HepG2 (cell line): ENCODE measurements at regions not wholly inside any gene's neighbourhood (a gene's known extent, or its start where the extent isn't known, plus 50 kb on each side); places are given as distances from the start of the nearest gene placed in this dataset.

ENCODE experiments used
- ATAC-seq: fragments of 200-7000 bp; cut with Tn5 transposase; 3 replicates; pipeline ENCODE4 v1.9.1; 2020; ENCODE audit warnings: mild to moderate bottlenecking, moderate library complexity
- BruUV-seq: library from RNA; stranded (reverse); fragments of 400-500 nt; replicated peaks from 2 replicates; lab custom pipeline; 2021; lab: Mats Ljungman, UMichigan
- CTCF ChIA-PET: fragments of 300-600 bp; formaldehyde crosslinking; extraction: SDS; loops from one replicate; lab custom pipeline; 2021; ENCODE audit warnings: low total read pairs, inconsistent platforms, low intra/inter-chr PET ratio; lab: Yijun Ruan, JAX
- POLR2A ChIA-PET: fragments of 350-600 bp; sonication (Branson Sonifier 250); formaldehyde crosslinking; loops from one replicate; lab custom pipeline; 2020; ENCODE audit warnings: antibody characterized with exemption, inconsistent platforms; lab: Yijun Ruan, JAX
- DNase-seq: peaks from one replicate; pipeline ENCODE4 v3.0.0-alpha.2; 2015; ENCODE audit warnings: low spot score
- FAIRE-seq: peaks from 3 replicates; lab custom pipeline; 2011; peaks lifted over from hg19 to GRCh38; lab: Jason Lieb, UNC
- H2AFZ ChIP-seq: one replicate; pipeline ENCODE4 v1.6.1; 2011; ENCODE audit warnings: low read length, inconsistent platforms
- H3K27ac ChIP-seq: fragments of 300-600 bp; 3 replicates; pipeline ENCODE4 v1.8.0; 2011; ENCODE audit warnings: mixed run types, mild to moderate bottlenecking, mixed read lengths, low read length, inconsistent platforms; ENCODE audit not compliant: insufficient read depth; ENCODE audit errors: extremely low read length
- H3K27me3 ChIP-seq, 2 experiments: fragments of 200-600 bp in 1 of 2; 2 replicates in 1 of 2; 3 replicates in 1 of 2; pipeline versions ENCODE4 v1.6.0 to v1.8.0; 2011; ENCODE audit warnings: low read length in 2 of 2, mild to moderate bottlenecking in 2 of 2, moderate library complexity in 2 of 2, inconsistent platforms in 1 of 2; ENCODE audit not compliant: insufficient read depth in 2 of 2, control insufficient read depth in 1 of 2
- H3K36me3 ChIP-seq, 2 experiments: fragments of 200-600 bp in 1 of 2; replicated peaks in 1 of 2; 2 replicates in 1 of 2; 3 replicates in 1 of 2; pipeline versions ENCODE4 v1.5.1 to v1.8.0; 2011; ENCODE audit warnings: low read length in 2 of 2, inconsistent platforms in 1 of 2; ENCODE audit not compliant: insufficient read depth in 2 of 2, control insufficient read depth in 1 of 2
- H3K4me1 ChIP-seq: 2 replicates; pipeline ENCODE4 v1.5.1; 2012; ENCODE audit warnings: low read length, inconsistent platforms; ENCODE audit not compliant: insufficient read depth
- H3K4me2 ChIP-seq: 2 replicates; pipeline ENCODE4 v1.6.0; 2011; ENCODE audit warnings: low read depth, low read length, inconsistent platforms
- H3K4me3 ChIP-seq, 3 experiments: fragments of 200-600 bp in 1 of 3; sonication (generic), shearing (Covaris generic) in 1 of 3; replicated peaks in 1 of 3; 2 replicates each; pipeline ENCODE4 v1.5.1; 2011 to 2016; ENCODE audit warnings: low read length in 3 of 3, inconsistent platforms in 2 of 3, low read depth in 2 of 3, mild to moderate bottlenecking in 2 of 3, control low read depth in 1 of 3, mixed read lengths in 1 of 3; ENCODE audit not compliant: insufficient read depth in 1 of 3
- H3K79me2 ChIP-seq: one replicate; pipeline ENCODE4 v1.6.1; 2011; ENCODE audit warnings: low read length, inconsistent platforms; ENCODE audit not compliant: insufficient read depth
- H3K9ac ChIP-seq: 2 replicates; pipeline ENCODE4 v1.6.0; 2011; ENCODE audit warnings: mild to moderate bottlenecking, low read depth, low read length, inconsistent platforms; ENCODE audit not compliant: insufficient read depth
- H3K9me3 ChIP-seq: 2 replicates; pipeline ENCODE4 v1.5.1; 2012; ENCODE audit warnings: mild to moderate bottlenecking, low read length
- H4K20me1 ChIP-seq: 2 replicates; pipeline ENCODE4 v1.6.0; 2011; ENCODE audit warnings: inconsistent platforms, mild to moderate bottlenecking, low read length, moderate library complexity; ENCODE audit not compliant: insufficient read depth
- AHR ChIP-seq: IDR thresholded peaks from 2 replicates; pipeline ENCODE4 v1.6.1; 2018; ENCODE audit warnings: missing genetic modification reagents, missing compliant biosample characterization
- ATF7-NPFF ChIP-seq: sonication (generic); formaldehyde crosslinking; IDR thresholded peaks from 2 replicates; pipeline ENCODE4 v1.8.1; 2023; ENCODE audit warnings: mild to moderate bottlenecking, low read depth, missing genetic modification reagents, moderate library complexity
- MAFF ChIP-seq: IDR thresholded peaks from 2 replicates; pipeline ENCODE4 v1.6.1; 2011; ENCODE audit warnings: low read depth, low read length, improper control_type of control experiment
- MYNN ChIP-seq: sonication (generic); formaldehyde crosslinking; IDR thresholded peaks from 2 replicates; pipeline ENCODE4 v1.4.0; 2020; ENCODE audit warnings: mild to moderate bottlenecking, low read depth, missing genetic modification reagents
- RARA ChIP-seq: IDR thresholded peaks from 2 replicates; pipeline ENCODE4 v1.6.1; 2016; ENCODE audit warnings: missing genetic modification reagents, missing compliant biosample characterization
- SMAD9 ChIP-seq: sonication (generic); formaldehyde crosslinking; IDR thresholded peaks from 2 replicates; pipeline ENCODE4 v1.5.1; 2020; ENCODE audit warnings: mild to moderate bottlenecking, missing genetic modification reagents
- STAT6 ChIP-seq: sonication (generic); formaldehyde crosslinking; IDR thresholded peaks from 2 replicates; pipeline ENCODE4 v1.4.0; 2020; ENCODE audit warnings: missing genetic modification reagents, mild to moderate bottlenecking, borderline replicate concordance
- ZHX1 ChIP-seq: sonication (generic); formaldehyde crosslinking; IDR thresholded peaks from 2 replicates; pipeline ENCODE4 v1.8.1; 2022; ENCODE audit warnings: low read depth, mild to moderate bottlenecking, missing genetic modification reagents
- ZNF30 ChIP-seq: sonication (generic); formaldehyde crosslinking; IDR thresholded peaks from 2 replicates; pipeline ENCODE4 v1.5.0; 2020; ENCODE audit warnings: mild to moderate bottlenecking, missing genetic modification reagents
- ZNF343 ChIP-seq: sonication (generic); formaldehyde crosslinking; IDR thresholded peaks from 2 replicates; pipeline ENCODE4 v1.4.0; 2020; ENCODE audit warnings: mild to moderate bottlenecking, missing genetic modification reagents
- ZNF552 ChIP-seq: sonication (generic); formaldehyde crosslinking; IDR thresholded peaks from 2 replicates; pipeline ENCODE4 v1.9.0; 2022; ENCODE audit warnings: missing genetic modification reagents, mild to moderate bottlenecking, borderline replicate concordance
- ZNF670 ChIP-seq: sonication (generic); formaldehyde crosslinking; IDR thresholded peaks from 2 replicates; pipeline ENCODE4 v1.8.0; 2022; ENCODE audit warnings: mild to moderate bottlenecking, missing genetic modification reagents, borderline replicate concordance
- WGBS: methylation state at CpG from one replicate; pipeline ENCODE4 v1.1.6; 2017; ENCODE audit warnings: low lambda C conversion rate; 5-methylcytosine and 5-hydroxymethylcytosine counted together
- in situ Hi-C: cut with HindIII; loops from 2 replicates; pipeline ENCODE4 v1.10.0; 2017; ENCODE audit warnings: low pct_unique_long_range_greater_than_20kb; ENCODE audit not compliant: extremely low pct_ligation_motif_present
- intact Hi-C: fragments of 100-400 bp; cut with micrococcal nuclease; formaldehyde crosslinking; loops from one replicate; pipeline ENCODE4 v1.10.0; 2022; ENCODE audit not compliant: unreplicated experiment
- TF ChIP-seq, protein P1 (sequence below): IDR thresholded peaks from 2 replicates; pipeline ENCODE4 v1.6.1; 2016; ENCODE audit warnings: low read depth, borderline replicate concordance
- TF ChIP-seq, protein P2 (sequence below): sonication (generic); formaldehyde crosslinking; conservative IDR thresholded peaks from 2 replicates; pipeline ENCODE4 v1.4.0; 2020; ENCODE audit warnings: missing genetic modification reagents
- TF ChIP-seq, protein P3 (sequence below): fragments of 450-650 bp; IDR thresholded peaks from 2 replicates; pipeline ENCODE4 v1.6.1; 2016

GRCh38 chr2:30331038-30331437 lies 99.7 kb downstream of the LBH start:
- FAIRE-seq = peak; percentile 68
- no peak for TF ChIP-seq RARA (CRISPR knock-in tag)
- no peak for TF ChIP-seq SMAD9 (CRISPR knock-in tag)
- no peak for TF ChIP-seq ATF7-NPFF (CRISPR knock-in tag)
- TF ChIP-seq ZNF30 (CRISPR knock-in tag) = no peak
- no peak for TF ChIP-seq ZNF343
- no peak for TF ChIP-seq MYNN (CRISPR knock-in tag)
- no peak for TF ChIP-seq ZHX1 (CRISPR knock-in tag)
- no peak for TF ChIP-seq ZNF552
- TF ChIP-seq MAFF = no peak
- TF ChIP-seq ZNF670 (CRISPR knock-in tag) = no peak
- TF ChIP-seq, protein P1, sequence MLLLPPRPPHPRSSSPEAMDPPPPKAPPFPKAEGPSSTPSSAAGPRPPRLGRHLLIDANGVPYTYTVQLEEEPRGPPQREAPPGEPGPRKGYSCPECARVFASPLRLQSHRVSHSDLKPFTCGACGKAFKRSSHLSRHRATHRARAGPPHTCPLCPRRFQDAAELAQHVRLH (CRISPR knock-in tag) = no peak
- no peak for TF ChIP-seq STAT6
- TF ChIP-seq AHR (CRISPR knock-in tag) = no peak
- TF ChIP-seq, protein P2, sequence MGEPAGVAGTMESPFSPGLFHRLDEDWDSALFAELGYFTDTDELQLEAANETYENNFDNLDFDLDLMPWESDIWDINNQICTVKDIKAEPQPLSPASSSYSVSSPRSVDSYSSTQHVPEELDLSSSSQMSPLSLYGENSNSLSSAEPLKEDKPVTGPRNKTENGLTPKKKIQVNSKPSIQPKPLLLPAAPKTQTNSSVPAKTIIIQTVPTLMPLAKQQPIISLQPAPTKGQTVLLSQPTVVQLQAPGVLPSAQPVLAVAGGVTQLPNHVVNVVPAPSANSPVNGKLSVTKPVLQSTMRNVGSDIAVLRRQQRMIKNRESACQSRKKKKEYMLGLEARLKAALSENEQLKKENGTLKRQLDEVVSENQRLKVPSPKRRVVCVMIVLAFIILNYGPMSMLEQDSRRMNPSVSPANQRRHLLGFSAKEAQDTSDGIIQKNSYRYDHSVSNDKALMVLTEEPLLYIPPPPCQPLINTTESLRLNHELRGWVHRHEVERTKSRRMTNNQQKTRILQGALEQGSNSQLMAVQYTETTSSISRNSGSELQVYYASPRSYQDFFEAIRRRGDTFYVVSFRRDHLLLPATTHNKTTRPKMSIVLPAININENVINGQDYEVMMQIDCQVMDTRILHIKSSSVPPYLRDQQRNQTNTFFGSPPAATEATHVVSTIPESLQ (CRISPR knock-in tag) = no peak
- TF ChIP-seq, protein P3, sequence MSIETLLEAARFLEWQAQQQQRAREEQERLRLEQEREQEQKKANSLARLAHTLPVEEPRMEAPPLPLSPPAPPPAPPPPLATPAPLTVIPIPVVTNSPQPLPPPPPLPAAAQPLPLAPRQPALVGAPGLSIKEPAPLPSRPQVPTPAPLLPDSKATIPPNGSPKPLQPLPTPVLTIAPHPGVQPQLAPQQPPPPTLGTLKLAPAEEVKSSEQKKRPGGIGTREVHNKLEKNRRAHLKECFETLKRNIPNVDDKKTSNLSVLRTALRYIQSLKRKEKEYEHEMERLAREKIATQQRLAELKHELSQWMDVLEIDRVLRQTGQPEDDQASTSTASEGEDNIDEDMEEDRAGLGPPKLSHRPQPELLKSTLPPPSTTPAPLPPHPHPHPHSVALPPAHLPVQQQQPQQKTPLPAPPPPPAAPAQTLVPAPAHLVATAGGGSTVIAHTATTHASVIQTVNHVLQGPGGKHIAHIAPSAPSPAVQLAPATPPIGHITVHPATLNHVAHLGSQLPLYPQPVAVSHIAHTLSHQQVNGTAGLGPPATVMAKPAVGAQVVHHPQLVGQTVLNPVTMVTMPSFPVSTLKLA = peak; percentile 99

More at GRCh38 chr2:30331038-30331437, 99.7 kb downstream of the LBH start:
- H3K27ac ChIP-seq = no peak overlapping the region
- in situ Hi-C loops (no loop called here), intact Hi-C loops (no loop called here)
- H3K4me1 ChIP-seq = 0 out of 2 replicates have a peak, but pooled peaks cover 7% of the 10 kb centered on the region
- no TSS peak for BruUV-seq
- no peak for DNase-seq
- H3K4me3 ChIP-seq = no peak overlapping the region
- CTCF ChIA-PET = no interaction called here
- no peak overlapping the region for H3K9ac ChIP-seq
- ATAC-seq = no peak
- no peaks in the 10 kb centered on the region for H4K20me1 ChIP-seq
- H3K4me2 ChIP-seq = no peak overlapping the region
- WGBS = 26% methylated on average over 4 of the region's 4 CpGs
- no peaks in the 10 kb centered on the region for H3K79me2 ChIP-seq
- H3K9me3 ChIP-seq = 0 out of 2 replicates have a peak, but pooled peaks cover 3% of the 10 kb centered on the region
- no peak overlapping the region for H2AFZ ChIP-seq
- no peaks in the 10 kb centered on the region for H3K36me3 ChIP-seq
- no peaks in the 10 kb centered on the region for H3K27me3 ChIP-seq
- POLR2A ChIA-PET = no interaction called here
